ENCODE measurements at regions not wholly inside any gene's neighbourhood (a gene's known extent, or its start where the extent isn't known, plus 50 kb on each side); places are given as distances from the start of the nearest gene placed in this dataset.

- TF ChIP-seq CTCF (IDR thresholded peaks at IDR 0.05), result no peak
- TF ChIP-seq POLR2AphosphoS5 (IDR thresholded peaks at IDR 0.05), result no peak
- TF ChIP-seq POLR2A (IDR thresholded peaks at IDR 0.05; ENCODE audit: low read depth), result no peak
Measured at GRCh38 chr12:100044266-100044665, 59.5 kb upstream of the ANKS1B start.
